ENCODE measurements at regions not wholly inside any gene's neighbourhood (a gene's known extent, or its start where the extent isn't known, plus 50 kb on each side); places are given as distances from the start of the nearest gene placed in this dataset.

GRCh38 chr16:72500545-72500944 is 328.6 kb upstream of the PMFBP1 start:
- no peak for TF ChIP-seq CTCF (IDR thresholded peaks at IDR 0.05 in 4 of 5, conservative IDR thresholded peaks at IDR 0.05 in 1 of 5)
- no peak for TF ChIP-seq POLR2A (IDR thresholded peaks at IDR 0.05)
